ENCODE measurements at regions not wholly inside any gene's neighbourhood (a gene's known extent, or its start where the extent isn't known, plus 50 kb on each side); places are given as distances from the start of the nearest gene placed in this dataset.

DNA sequence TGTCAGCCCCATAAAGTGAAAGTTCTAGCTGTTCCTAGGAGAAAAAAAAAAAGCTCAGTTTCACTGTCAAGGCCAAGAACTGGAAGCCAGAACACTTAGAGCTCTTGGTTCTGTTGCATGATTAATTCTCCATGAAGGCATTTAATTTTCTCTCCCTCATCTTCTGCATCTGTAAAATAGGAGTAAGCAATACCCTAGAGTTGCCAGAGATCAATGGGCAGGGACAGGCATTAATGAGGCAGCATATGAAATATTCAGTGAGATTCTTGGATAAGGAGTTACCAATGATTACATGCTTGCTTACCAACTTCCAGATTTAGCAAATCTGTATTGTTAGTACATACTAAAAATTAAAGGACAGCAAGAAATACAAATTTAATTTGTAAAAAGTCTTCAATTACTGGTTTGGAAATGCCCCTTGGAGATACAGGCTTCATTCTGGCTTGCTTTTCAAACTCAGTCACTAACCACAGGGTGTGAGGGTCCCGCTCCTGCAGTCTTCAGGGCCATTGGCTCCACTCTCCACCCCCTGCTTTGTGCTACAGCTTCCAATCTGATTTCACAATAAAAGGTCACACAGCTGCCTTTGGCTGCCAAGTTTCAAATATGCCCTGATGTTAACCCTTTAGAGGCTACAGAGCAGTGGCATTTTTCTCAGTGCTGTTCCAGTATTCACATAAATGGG is 624.6 kb downstream of the BNC2 start:
- DNase-seq: no peak

DNA sequence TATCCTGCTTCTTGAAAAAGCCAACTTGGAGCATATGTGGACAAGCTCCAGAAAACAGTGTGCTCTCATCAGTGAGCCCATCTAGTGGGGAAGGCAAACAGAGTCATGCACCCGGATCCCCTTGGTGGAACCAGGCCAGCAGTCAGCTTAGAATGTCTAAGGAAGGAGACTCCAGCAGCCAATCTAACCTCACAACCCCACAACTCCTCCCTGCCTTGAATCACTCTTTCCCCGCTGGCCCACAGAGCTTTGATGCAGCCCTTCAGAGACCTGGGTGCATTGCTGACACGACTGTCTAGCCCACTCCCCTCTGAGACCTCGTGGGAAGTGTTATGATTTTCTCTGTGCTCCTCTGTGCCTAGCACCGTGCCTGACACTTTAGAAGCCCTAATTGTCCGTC is 623.7 kb downstream of the BNC2 start:
- no peak for DNase-seq

DNA sequence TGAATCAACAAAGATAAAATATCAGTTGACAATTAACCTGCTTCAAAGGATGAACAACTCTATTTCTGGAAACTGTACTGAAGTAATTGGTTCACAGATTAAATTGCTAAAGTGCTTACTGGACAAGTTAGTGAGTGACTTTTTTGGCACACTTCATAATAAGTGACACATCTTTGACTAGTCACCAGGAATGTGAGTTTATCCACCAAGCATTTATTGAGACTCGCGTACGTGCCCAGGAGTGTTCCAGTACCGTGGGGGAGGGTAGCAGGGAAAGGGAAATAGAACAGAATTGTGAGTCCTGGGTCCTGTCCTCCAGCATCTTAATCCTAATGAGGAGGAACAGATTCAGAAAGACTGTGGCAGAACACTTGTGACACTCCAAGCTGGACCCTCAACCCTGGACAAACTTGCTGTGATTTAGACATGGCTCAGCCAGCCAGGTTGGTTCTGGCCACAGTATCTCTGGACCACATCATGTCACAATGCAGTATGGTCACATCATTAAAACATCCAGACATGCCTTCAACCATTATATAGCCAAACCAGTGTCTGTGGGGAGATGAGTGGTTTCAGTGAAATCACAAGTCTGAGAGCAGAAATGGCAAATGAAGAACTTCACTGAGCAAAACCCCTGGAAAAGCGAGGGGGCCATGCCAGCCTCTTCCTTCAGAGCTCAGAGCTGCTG is 623.1 kb downstream of the BNC2 start:
- no peak for DNase-seq

DNA sequence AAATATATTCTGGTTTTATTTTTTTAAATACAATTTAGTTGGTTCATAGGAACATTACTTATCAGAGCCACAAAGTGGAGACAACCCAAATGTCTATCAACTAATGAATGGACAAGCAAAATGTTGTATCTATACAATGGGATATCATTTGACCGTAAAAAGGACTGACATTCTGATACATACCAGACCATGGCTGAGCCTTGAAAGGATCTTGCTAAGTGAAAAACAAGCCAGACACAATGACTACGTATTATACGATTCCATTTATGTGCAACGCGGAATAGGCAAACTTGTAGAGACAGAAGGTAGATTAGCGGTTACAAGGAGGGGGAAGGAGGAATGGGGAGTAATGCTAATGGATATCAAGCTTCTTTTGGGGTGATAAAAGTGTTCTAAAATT is 621.6 kb downstream of the BNC2 start:
- DNase-seq: no peak

DNA sequence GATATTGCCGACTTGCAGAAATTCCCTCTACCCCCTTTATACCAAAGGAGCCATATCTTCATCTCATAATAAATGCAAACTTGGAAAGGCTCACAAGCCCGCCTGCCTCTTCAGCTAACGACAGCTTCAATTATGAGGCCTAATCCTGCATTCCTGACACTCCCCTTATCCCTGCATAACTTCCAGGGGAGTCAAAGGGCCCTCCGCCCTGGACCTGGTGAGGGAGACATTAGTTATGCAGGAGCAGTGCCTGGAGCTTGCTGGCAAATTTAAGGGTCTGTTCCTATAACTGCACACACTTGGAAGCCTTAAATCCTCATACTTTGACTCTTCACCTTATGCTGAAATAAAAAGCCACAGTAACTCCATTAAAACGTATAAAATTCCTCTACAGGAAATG is 617.9 kb downstream of the BNC2 start:
- no peak for DNase-seq

DNA sequence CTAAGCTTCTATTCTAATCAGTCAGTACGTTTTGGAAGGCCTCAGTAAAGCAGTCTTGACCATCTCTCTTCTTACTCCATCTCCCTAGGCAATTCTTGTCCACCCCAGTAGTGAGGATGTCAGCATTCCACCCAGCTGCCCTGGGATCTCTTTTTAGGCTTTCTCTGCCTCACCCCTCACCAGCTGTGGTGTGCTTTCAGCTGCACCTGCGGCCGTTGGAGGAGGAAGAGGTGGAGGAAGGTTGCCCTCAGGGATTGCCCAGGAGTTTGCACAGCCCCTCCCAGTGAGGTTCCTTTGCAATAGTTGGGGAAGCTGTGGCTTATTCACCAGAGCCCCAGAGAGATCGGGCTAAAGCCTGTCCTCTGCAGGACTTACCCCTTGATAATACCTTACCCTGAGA is 615.8 kb downstream of the BNC2 start:
- DNase-seq: no peak

DNA sequence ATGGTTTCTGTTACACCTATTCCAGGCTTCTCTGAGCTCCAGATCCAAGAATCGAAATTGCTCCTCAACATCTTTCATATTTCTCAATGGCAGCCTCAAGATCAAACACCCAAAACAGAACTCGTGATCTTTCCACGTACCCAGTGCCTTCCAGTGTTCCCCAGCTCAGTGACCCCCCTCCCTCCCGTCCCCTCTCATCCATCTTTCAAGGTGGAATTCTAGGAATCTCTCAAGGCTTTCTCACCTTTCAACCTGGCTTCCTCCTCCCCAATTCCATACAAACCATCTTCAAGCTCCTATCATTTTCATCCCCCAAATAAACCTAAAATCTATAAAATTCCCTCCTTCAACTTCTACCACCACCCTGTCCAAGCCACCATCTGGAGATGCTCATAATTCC is 615.3 kb downstream of the BNC2 start:
- DNase-seq: no peak

DNA sequence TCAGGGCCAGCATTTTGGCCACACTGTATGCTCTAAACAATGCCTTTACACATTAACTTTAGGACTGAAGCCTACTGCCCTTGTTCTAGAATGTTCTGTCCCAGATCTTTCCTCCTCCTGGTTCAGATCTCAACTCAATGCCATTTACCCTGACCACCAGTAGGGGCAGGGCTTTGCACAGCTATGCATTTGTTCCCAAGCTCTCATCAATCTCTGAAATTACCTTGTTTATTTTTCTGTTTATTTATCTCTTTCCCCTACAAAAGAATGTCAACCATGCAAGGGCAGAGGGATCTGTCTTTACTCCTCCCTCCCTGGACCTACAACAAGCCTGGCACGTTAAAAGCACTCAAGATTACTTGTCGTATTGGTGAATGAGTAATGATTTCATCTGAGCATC is 612.9 kb downstream of the BNC2 start:
- no peak for DNase-seq

DNA sequence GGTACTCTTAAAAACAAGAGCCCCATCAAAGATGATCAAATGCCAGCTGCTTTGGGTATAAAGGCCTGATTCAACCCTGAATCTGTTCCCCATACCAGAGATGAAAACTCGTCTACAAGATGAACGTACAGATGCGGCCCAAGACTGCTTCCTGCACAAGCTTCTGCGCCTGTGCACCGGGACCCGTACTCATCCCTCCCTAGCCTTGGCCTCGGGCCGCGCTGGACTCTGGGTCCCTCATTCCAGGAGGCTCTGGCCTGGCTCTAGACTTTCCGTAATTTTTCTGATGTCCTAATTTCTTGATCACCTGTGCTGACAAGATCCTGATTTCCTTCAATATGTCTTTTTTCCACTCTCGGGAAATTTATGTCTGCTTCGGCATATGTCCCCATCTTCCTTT is 612.3 kb downstream of the BNC2 start:
- no peak for DNase-seq

DNA sequence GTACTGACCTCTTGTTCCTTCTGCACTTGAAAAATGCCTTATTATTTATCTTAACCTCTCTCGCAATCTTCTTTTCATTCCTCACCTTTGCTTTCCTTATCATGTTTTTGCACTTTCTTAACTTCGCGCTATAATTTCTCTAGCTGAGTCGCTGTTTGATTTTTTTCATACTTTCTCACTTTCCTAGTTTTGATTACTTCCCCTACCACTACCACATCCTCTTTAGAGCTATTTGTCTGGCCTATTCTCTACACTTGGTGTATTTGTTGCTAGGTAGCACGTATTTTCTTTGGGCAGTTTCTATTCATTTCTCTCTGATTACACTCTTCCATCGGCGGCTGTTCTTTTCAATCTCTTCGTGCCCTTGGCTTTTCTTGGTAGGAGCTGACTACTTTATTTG is 611.8 kb downstream of the BNC2 start:
- DNase-seq: no peak

DNA sequence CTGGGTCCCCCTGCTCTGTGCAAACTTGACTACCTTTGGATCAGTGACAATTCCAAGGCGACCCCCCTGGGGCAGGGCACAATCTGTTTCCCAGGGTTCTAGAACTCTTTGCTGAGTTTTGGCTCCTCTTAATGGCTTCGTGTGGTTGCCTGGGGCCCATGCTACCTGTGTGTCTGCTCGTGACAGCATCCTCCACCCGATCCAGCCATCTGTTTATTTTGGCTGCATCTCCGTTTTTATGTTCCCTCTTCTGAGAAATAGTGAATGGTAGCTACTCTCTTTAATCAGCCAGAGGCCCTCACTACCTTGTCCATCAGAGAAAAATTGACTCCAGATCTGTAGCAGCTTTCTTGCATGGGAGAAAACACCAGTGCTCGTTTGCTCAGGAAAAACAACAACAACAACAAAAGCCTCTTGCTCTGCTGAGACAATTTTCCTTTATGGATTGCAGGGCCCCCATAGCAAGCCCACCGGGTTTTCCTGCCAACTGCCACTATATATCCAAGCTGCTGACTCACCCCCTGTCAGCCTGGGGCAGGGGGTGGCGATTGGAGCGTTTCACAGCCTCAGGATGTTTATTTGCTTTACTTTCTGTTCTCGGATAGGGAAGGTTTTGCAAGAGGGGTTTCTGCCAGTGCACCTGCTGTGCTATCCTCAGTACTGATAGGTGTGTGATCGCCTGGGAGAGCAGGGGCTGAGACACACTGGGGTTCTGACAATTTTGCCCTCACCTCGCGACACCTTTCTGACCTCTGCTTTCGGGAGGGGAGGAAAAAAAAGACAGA is 607.8 kb downstream of the BNC2 start:
- no peak for DNase-seq

DNA sequence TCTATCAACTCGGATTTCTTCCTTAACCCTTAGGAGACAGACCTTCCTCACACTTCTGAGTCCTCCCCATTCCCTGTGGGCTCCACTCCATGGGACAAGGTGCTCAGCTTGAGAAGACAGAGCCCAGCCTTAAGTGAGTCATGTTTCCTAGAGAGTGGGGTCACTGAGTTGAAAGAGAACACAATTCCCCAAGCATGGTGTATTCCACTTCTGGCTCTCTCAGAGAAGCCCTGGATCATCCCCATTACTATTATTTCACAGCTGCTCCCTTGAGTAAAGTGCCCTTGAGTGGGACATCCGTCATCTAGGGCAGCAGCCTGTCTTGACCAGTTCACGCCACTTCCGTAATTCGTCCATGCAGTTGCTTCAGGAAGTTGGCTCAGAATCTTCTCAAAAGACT is 604.8 kb downstream of the BNC2 start:
- no peak for DNase-seq

DNA sequence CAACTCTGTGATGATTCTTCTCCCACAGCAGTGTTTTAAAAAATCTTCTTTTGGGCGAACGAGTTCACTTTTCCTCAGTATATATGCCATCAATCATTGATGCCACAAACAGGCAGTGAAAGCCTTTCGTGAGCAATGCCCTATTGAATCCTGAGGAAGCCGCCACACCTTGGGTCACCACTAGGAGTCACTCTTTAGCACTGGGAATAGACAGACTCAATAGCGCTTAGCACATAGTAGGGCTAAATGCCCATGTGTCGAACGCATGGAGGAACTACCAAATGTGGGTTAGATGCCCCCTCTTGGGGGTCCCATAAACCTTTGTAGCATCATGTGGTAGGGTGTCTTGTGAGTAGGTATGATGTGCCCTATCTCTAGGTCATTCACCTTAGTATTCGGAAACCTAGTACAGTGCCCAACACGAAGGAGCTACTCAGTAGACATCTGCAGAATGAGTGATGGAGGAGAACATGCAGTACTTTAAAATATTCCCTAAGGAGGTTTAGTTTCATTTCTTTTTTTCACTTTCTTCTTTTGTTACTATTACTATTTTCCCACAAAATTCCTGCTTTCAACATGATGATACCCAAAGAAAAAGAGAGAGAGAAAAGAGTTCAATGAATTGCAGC is 603.7 kb downstream of the BNC2 start:
- no peak for DNase-seq

DNA sequence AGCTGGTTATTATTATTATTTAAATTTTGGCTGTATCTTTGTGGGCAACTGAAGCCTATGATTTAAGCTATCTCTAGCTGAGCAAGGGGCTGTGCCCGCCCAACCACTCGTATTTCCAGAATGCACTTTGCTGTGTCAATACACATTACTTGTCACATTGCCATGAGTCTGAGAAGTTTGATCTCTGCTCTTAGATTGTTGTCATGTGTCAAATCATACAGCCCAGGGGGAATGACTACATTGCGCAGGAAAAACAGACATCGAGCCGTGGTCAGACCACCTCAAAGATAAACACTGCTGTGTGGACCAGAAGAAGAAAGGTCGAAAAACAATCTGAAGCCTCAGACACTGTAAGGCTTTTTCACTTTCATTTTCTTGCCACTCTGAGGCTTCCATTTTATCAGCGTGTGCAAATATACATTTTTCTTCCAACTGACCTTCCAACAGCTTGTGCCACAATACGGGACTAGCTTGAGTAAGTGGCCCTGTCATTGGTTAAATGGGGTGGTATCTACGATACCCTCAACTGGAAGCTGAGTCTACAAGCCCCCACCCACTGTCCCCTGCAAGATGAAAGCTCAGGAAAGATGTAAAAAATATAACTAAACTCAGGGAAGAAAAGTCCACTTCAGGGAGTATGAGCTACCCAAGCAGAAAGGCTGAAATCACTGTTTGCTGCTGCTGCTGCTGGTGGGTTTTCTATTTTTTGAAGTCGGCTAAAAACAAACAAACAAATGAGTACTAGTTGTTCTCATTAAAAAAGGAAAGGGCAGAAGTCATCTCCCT is 603.0 kb downstream of the BNC2 start:
- DNase-seq: no peak

DNA sequence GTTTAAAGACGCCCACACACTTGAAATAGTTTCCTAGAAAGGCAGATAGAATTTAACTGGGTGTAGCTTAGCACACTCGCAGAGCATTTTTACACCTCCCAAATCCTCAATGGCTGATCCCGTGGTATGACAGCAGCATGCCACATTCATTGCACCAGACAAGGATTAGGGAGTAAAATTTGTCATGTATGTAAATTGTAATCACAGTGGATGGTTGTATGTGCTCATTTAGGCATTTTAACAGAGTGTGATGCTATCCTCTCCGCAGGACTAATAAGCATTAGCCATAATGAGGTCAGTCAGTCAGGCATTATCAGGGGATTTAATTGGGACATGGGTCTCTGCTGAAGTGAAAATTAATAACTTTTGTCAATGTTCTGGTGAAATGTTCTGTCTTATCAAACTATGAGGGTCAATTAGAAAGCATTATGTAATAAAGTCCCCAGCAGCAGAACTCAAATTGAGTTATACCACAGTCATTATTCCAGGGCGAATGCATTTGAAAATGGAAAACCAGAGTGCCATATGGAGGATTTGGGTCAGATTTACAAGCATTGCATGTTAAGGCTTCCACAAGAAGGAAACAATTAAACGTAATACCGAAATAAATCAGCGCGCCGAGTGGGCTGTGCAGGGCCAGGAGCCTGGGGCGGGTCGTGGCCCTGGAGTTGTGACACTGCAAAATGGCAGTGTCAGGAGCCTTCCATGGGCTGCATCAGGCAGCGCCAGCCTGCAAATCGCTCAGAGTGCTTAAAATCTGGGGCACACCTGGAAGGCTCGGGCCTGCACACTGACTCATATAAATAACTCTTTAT is 602.2 kb downstream of the BNC2 start:
- no peak for DNase-seq

DNA sequence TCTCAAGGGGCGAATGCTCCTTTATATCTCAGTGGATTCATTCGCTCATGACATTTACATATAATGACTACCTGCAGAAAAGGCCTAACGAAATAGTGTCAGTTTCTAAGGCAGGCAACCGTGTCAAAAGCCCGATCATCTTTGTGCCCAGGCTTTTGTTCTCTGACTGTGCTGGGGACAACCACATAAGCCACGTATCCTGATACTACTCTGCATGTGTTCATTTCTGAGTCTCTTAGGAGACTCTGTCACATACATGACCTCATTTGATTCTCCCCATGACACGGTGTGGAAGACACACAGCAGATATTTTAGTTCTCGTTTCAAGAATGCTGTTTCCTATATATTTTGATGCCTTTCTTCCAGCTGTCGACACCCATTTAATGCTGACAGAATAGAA is 598.5 kb downstream of the BNC2 start:
- DNase-seq: no peak

DNA sequence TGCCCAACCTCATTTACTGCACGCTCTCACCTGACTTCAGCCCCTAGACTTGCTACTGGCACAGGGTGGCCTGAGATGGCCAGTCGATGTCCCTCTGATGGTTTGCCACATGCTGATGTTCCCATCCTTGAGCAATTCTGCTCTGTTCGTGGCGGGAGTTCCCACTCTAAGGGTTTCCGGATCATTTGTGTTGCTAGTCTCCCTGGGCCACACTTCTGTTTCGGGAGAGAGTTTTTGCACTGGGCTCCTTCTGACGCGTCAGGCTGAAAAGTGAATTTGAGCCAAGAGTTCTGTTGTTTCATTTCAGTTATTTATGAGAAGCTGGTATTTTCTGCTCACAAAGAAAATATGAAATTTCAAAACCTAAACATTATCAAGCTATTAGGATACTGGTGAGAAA is 597.7 kb downstream of the BNC2 start:
- DNase-seq: no peak

DNA sequence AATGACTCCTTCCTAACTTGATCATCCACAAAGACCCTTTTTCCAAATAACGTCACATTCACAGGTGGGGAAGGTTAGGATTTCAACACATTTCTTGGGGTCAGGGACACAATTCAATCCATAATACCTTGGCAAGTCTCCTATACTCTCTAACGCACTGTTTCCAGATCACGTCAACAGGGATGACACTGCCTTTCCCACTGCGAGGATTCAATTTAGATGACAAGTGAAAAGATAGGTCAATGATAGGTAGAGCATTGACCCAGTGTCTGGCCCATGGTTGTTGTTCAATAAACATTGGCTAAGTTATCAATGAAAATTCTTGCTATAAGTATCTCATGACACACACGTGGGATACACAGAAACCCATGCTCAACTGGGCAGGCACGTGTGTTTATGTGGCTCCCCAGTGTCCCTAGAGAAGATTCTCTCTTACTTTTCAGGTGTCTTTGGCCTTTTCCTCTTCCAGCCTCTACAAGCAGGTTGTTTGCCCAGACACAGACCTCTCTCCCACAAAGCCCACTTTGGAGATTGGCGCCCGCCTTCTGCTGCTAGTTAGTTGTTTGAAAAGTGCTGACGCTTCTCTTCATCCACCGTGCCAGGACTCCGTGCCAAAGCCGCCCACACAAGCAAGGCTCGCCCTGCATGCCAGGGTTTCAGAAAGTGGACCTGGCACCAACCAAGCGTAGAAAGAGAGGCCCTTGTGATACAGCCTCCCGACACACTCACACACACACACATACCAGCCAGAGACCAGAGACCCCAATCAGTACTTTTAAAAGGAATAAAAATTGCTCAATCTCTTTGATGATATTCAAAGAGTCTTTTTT is 594.5 kb downstream of the BNC2 start:
- no peak for DNase-seq

DNA sequence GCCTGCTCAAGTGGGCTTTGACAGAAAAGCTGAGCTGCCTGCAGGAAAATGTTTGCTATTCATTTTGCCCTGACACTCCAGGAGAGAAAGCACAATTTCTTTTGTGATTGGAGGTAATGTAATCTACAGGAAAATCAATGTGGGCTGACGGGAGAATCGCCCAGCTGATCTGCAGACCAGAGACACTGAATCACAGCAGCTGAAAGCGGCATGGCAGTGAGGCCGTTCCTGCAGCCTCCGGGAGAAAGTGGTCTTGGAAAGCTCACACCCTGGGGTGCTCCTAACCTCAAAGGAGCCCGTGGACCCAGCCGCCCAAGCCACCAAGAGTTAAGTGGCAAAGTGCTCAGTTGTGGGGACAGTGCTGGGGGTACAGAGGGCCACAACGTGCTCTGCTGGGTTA is 593.6 kb downstream of the BNC2 start:
- DNase-seq: no peak

DNA sequence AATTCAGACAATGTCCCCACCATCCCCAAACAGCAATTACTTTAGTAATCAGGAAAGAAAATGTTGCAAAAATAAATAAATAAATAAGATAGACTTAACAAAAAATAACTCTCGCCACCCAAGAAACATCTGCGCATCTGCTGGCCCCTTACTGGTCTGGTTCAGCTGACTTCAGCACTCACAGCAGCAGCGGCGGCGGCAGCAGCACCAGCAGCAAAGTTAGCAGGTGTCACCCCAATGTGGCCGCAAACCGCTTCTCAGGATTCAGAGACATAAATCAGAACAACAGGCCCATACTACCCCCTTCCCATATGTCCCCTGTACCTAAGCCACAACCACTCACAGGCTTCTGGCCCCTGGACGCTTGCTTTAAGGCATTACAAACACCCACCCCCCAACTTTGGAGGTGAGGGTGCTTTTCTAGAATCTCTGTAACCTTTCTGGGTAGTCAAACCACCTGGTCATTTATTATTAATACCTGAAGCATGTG is 593.0 kb downstream of the BNC2 start:
- DNase-seq: no peak

All from NCI-H187 (cell line).